Activated T-cell treated with anti-CD3 and anti-CD28 coated beads for 4 hours (primary cell): ENCODE measurements at regions not wholly inside any gene's neighbourhood (a gene's known extent, or its start where the extent isn't known, plus 50 kb on each side); places are given as distances from the start of the nearest gene placed in this dataset.

Experiments
- DNase-seq: peaks from one replicate; pipeline ENCODE4 v3.0.0-alpha.2; 2020

DNA sequence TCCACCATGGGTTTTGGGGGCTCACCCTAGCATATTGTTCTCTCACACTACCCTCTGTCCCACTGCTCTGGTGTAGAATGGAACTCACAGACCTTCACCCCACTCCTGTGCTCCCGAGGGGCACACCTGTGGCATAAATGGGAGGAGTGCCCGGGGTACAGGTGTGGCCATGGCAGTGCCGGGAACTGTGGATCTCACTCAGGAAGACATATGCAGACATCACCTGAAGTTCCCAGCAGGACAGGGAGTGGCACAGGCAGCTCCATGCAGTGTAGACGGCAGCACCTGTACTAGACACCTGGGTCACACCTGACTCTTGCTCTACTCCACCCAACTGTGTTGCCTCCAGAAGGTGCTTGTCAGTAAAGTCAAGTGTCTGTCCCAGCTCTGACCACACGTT is 57.6 kb upstream of the MRPS22 start:
- no peak for DNase-seq

DNA sequence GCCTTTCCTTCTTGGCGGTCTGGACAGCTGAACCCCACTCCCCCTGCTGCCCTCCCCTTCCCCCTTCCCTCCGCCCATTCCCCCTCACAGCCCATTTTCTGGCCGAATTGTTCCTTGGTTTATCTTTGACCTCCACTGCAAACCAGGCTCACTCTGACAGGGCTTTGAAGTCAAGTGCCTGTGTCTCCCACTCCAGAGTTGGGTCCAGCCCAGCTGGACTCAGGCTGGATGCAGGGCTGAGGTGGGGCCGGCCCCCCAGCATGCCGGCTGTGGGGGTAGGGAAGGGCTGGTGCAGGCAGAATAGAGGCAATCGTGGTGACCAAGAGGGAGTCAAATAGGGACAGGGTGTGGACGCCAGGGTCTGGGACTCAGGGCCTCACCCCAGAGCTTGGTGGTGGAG is 57.0 kb upstream of the MRPS22 start:
- no peak for DNase-seq

DNA sequence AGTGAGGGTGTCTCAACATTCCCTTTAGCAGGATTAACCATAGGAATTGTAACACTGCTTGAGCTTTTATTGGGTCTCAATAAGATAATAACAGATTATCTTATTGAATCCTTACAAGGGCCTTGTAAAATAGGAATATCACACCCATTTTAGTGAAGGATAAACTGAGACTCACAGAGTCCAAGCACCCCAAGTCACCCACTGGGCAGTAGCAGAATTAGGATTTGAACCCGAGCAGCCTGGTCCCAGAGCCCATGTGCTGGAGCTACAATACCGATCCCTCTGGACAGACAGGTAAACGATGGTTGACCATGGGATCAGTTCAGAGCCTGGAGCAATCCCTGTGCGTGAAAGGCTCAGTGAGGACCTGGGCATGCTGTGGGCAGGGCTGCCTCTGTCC is 56.3 kb upstream of the MRPS22 start:
- no peak for DNase-seq

DNA sequence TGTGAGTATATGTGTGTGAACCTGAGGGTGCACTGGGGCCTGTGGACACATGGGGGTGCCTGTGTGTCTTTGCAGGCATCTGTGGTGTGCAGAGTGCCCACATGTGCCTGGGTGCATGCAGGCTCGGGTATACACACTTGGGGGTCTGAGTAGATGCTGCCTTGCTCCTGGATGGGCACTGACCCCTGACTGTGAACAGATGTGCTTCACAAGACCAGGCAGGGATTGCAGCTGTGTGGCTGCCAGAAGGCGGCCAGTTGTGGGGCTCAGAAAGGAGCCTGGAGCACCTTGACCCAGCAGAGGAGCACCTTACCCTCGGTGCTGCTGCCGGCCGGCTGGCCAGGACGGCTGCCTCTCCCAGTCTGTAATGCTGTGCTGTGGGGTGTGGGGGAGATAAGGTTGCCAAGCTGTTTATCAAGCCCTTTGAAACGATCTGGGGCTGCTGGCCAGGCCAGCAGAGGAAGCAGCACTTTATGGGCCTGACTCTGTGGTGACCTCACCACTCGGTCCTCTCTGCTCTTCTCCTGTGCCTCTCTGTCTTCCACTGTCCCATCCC is 55.5 kb upstream of the MRPS22 start:
- no peak for DNase-seq

DNA sequence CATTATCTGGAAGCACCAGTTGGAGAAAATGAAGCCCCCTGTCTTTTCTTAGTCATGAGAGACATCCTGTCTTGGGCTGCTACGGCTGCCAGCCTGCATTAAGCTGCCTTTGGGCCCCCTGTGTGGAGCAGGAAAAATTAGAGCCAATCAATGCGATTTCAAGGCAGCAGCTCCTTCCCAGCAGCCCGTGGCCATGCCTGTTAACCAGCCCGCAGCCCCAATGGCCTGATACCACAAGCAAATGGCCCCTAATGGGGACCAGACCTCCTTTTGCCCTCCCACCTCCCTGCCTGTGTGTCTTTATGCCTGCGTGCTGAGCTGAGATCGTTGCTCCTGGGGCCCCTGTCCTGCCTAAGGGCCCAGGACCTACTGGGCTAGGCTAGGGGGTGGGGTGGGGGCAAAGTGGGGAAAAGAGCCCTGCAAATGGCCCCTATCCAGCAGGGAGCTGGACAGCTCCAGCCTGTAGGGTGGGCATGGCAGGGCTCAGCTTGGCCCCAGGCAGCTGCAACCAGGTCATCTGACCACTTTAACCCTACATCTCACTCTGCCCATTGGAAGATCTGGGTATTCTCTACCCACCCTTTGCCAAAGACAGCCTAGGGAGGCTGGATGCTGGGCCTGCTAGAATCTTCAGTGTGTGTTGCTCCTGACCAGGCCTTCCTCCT is 53.8 kb upstream of the MRPS22 start:
- DNase-seq, result no peak

DNA sequence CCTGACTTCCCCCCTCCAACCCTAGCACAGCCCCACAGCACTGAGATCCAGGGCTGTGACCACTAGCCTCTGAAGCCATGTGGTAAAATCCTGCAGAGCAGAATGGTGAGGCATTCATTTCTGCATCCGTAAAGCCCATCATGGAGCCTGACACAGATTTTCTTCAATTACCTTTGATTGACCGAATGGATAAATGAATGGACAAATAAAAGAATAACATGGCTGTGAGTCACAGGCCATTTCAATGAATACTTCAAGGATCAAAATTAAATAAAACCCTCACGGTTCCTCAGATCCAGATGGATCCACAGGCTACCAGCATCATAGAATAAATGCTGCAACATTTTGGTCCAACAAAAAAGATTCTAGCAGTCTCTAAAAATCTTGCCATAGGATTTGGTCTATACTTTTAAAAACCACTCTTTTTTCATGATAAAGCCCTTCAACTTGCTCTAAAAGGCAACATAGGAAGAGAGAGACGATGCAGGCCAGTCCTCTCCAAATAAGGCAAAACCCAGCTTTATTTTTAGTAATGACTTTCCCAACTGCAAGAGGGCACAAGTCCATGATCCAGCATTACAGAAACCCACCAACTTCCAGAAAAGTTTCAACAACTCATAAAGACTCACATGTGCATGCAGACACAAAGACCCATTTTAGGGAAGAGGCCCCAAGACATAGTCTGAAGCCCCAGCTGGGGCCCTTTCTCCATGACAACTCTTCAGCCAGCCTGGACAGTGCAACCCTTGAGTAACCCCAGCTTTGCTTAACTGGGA is 52.4 kb upstream of the MRPS22 start:
- no peak for DNase-seq

DNA sequence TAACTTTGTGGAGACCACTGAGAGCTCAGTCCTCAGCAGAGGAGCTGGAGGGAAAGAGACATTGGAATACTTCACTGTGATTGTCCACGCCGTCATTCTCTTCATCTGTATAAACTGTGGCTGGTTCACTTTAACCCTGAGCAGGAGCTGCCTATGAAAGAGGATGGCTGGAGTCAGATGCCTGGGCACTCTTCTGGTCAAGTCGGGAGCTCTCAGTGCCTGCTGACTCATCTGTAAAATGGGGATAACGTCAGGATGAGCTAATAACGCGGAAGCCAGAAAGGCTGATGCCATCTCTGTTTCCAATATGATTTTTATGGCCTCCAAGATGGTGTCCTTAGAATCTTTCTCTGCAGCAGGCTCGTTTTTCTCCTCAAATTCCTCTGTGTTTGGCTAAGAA is 51.6 kb upstream of the MRPS22 start:
- no peak for DNase-seq

DNA sequence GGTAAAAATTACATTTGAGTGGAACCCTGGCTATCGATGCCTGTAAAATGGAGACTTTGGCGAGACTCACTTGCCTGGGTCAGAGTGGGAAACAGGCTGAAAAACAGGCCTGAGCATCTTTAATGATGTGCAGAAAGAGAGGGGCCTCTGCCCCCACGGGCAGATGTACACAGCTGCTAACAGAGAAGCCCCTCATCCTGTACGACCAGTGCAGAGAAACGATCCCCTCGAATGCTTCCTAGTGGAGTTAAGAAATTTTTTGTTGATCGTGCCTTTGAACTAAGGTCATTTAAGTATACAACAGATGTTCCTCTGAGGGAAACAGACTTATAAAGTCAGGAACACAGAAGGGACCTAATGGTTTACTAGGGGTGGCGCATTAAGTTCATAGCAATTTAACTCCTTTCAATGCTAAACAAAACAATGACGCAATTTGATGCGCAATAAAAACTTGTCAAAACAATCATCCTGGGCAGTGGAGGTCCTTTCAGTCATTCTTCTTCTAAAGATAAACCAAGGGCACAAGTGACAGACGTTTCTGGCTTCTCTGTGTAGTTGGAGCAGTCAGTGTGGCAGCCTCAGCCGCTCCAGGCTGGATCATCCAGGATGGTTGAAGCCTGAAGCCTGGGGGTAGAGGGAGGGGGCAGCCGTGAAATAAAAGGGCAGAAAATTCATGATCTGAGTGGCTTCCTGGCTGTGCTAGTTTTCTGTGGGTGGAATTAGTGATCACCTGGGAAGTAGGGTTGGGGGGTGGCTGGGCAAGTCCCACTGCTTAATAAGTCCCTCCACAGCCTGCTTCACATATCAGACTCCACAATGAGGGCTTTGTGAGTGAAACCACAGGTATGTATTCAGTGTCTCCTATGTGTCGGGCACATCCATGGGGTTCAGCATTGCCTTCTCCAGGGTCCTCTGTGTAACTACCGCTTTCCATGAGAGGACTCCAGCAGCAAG is 50.8 kb upstream of the MRPS22 start:
- DNase-seq, result no peak

DNA sequence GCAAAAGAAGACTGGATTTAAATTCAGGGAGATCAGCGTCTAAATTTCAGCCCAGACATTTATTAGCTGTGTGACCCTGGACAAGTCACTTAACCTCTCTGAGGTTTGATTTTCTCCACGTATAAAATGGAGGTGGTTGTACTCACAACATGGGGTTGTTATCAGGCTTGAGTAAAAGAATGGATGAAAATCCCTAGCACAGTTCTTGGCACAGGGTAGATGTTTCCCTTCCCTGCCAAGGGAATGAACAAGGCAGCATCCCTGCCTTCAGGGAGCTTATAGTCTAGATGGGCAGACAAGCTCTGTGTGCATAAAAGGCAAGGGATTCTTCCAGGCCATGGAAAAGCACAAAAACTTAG is 50.2 kb upstream of the MRPS22 start:
- DNase-seq, result no peak
